Liver (tissue), 8 donors: ENCODE measurements at regions not wholly inside any gene's neighbourhood (a gene's known extent, or its start where the extent isn't known, plus 50 kb on each side); places are given as distances from the start of the nearest gene placed in this dataset.

ENCODE experiments used
- DNase-seq: peaks from one replicate; pipeline ENCODE4 v3.0.0-alpha.2; 2017; ENCODE audit warnings: low spot score
- H3K27ac ChIP-seq, 2 donors: one replicate each; pipeline ENCODE4 v1.7.0; 2013; ENCODE audit warnings: inconsistent platforms in 2 of 2, low read length in 2 of 2, control low read depth in 1 of 2, low read depth in 1 of 2, mild to moderate bottlenecking in 1 of 2
- H3K27me3 ChIP-seq, 4 donors: one replicate each; pipeline versions ENCODE4 v1.6.1 to v1.7.0; 2013; ENCODE audit warnings: low read length in 3 of 4, inconsistent platforms in 1 of 4, mild to moderate bottlenecking in 1 of 4, moderate library complexity in 1 of 4; ENCODE audit not compliant: control insufficient read depth in 4 of 4, insufficient read depth in 4 of 4
- H3K36me3 ChIP-seq, 4 donors: one replicate each; pipeline versions ENCODE4 v1.6.1 to v1.7.0; 2013; ENCODE audit warnings: low read length in 3 of 4, mild to moderate bottlenecking in 3 of 4, low read depth in 1 of 4, moderate library complexity in 1 of 4; ENCODE audit not compliant: control insufficient read depth in 4 of 4, insufficient read depth in 3 of 4
- H3K4me1 ChIP-seq, 4 donors: one replicate each; pipeline versions ENCODE4 v1.6.1 to v1.7.0; 2013; ENCODE audit warnings: low read length in 3 of 4, mild to moderate bottlenecking in 3 of 4, moderate library complexity in 1 of 4; ENCODE audit not compliant: control insufficient read depth in 4 of 4, insufficient read depth in 4 of 4
- H3K4me3 ChIP-seq, 3 donors: one replicate each; pipeline versions ENCODE4 v1.6.1 to v1.7.0; 2013; ENCODE audit warnings: low read length in 3 of 3, control low read depth in 1 of 3, low read depth in 1 of 3, mild to moderate bottlenecking in 1 of 3
- H3K9ac ChIP-seq, 2 donors: one replicate each; pipeline ENCODE4 v1.7.0; 2013; ENCODE audit warnings: low read length in 2 of 2, mild to moderate bottlenecking in 2 of 2, moderate library complexity in 2 of 2, control low read depth in 1 of 2, low read depth in 1 of 2
- H3K9me3 ChIP-seq, 4 donors: one replicate each; pipeline versions ENCODE4 v1.6.1 to v1.7.0; 2013; ENCODE audit warnings: low read length in 3 of 4; ENCODE audit not compliant: control insufficient read depth in 4 of 4
- FOXA1 ChIP-seq: IDR thresholded peaks from 2 replicates; pipeline ENCODE4 v1.6.1; 2016; ENCODE audit warnings: antibody characterized with exemption
- GABPA ChIP-seq, 2 donors: IDR thresholded peaks in 1 of 2; conservative IDR thresholded peaks in 1 of 2; 2 replicates each; pipeline ENCODE4 v1.6.1; 2016; ENCODE audit warnings: antibody characterized with exemption in 2 of 2, mild to moderate bottlenecking in 1 of 2, moderate library complexity in 1 of 2
- HNF4A ChIP-seq, 2 donors: conservative IDR thresholded peaks; 2 replicates each; pipeline ENCODE4 v1.6.1; 2016; ENCODE audit warnings: antibody characterized with exemption in 2 of 2, mild to moderate bottlenecking in 2 of 2
- JUND ChIP-seq, 2 donors: IDR thresholded peaks; 2 replicates each; pipeline ENCODE4 v1.6.1; 2016; ENCODE audit warnings: antibody characterized with exemption in 2 of 2
- NR2F2 ChIP-seq: IDR thresholded peaks from 2 replicates; pipeline ENCODE4 v1.6.1; 2016; ENCODE audit warnings: antibody characterized with exemption
- RAD21 ChIP-seq, 2 donors: IDR thresholded peaks; 2 replicates each; pipeline ENCODE4 v1.6.1; 2016; ENCODE audit warnings: antibody characterized with exemption in 2 of 2, mild to moderate bottlenecking in 2 of 2
- SP1 ChIP-seq: IDR thresholded peaks from 2 replicates; pipeline ENCODE4 v1.6.1; 2018; ENCODE audit warnings: antibody characterized with exemption, mild to moderate bottlenecking
- WGBS: extraction: QIAGEN DNeasy Blood & Tissue Kit; methylation state at CpG from one replicate; pipeline ENCODE4 v1.1.7; 2013; 5-methylcytosine and 5-hydroxymethylcytosine counted together
- TF ChIP-seq, protein P1 (sequence below): IDR thresholded peaks from 2 replicates; pipeline ENCODE4 v1.6.1; 2016; ENCODE audit warnings: antibody characterized with exemption, mild to moderate bottlenecking
- TF ChIP-seq, protein P2 (sequence below): IDR thresholded peaks from 2 replicates; pipeline ENCODE4 v1.6.1; 2016; ENCODE audit warnings: antibody characterized with exemption
- TF ChIP-seq, protein P3 (sequence below): IDR thresholded peaks from 2 replicates; pipeline ENCODE4 v1.6.1; 2016; ENCODE audit warnings: antibody characterized with exemption
- TF ChIP-seq, protein P4 (sequence below): IDR thresholded peaks from 2 replicates; pipeline ENCODE4 v1.6.1; 2016; ENCODE audit warnings: antibody characterized with exemption
- TF ChIP-seq, protein P5 (sequence below): fragments of 150-350 bp; IDR thresholded peaks from 2 replicates; pipeline ENCODE4 v1.5.1; 2017; ENCODE audit warnings: improper control_type of control experiment, low read depth, low read length; ENCODE audit not compliant: missing input control
- donor health status: healthy.
- donor health status: healthy.
- donor health status: healthy.
- donor health status: healthy.
- donor health status: healthy.

DNA sequence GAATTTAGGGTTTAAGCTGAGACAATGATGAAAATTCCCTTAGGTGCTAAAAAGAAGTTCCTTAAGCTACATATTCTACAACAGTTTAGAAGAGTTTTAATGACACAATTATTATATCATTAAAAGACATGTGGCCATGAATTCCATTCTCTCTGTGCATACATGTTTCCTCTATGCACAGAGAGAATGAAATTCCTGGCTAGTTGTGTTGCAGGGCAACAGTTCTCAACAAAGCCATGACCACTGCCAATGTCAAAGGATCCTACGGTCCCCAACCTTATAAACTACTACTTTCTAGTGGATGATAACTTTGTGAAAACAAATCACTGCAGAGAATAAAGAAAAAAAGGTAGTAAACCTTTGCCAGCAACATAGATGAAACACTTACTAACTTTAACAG lies 122.7 kb downstream of the OTOL1 start:
- DNase-seq = no peak
- Histone ChIP-seq H3K4me3 (no peak overlapping the region), H3K4me1 (no peaks in the 10 kb centered on the region), H3K27ac (no peak overlapping the region), H3K9ac (no peak overlapping the region), H3K36me3 (no peaks in the 10 kb centered on the region), H3K27me3 (peaks cover 0 to 2% (median 0%) of the 10 kb centered on the region in 4 donors), H3K9me3 (no peaks in the 10 kb centered on the region)
- TF ChIP-seq SP1 (no peak), JUND (IDR thresholded peaks at IDR 0.05) (no peak), FOXA1 (no peak), HNF4A (conservative IDR thresholded peaks at IDR 0.05) (no peak), RAD21 (IDR thresholded peaks at IDR 0.05) (no peak)
- TF ChIP-seq, protein P1, sequence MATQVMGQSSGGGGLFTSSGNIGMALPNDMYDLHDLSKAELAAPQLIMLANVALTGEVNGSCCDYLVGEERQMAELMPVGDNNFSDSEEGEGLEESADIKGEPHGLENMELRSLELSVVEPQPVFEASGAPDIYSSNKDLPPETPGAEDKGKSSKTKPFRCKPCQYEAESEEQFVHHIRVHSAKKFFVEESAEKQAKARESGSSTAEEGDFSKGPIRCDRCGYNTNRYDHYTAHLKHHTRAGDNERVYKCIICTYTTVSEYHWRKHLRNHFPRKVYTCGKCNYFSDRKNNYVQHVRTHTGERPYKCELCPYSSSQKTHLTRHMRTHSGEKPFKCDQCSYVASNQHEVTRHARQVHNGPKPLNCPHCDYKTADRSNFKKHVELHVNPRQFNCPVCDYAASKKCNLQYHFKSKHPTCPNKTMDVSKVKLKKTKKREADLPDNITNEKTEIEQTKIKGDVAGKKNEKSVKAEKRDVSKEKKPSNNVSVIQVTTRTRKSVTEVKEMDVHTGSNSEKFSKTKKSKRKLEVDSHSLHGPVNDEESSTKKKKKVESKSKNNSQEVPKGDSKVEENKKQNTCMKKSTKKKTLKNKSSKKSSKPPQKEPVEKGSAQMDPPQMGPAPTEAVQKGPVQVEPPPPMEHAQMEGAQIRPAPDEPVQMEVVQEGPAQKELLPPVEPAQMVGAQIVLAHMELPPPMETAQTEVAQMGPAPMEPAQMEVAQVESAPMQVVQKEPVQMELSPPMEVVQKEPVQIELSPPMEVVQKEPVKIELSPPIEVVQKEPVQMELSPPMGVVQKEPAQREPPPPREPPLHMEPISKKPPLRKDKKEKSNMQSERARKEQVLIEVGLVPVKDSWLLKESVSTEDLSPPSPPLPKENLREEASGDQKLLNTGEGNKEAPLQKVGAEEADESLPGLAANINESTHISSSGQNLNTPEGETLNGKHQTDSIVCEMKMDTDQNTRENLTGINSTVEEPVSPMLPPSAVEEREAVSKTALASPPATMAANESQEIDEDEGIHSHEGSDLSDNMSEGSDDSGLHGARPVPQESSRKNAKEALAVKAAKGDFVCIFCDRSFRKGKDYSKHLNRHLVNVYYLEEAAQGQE = no peak
- TF ChIP-seq, protein P2, sequence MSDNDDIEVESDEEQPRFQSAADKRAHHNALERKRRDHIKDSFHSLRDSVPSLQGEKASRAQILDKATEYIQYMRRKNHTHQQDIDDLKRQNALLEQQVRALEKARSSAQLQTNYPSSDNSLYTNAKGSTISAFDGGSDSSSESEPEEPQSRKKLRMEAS = no peak
- TF ChIP-seq, protein P3, sequence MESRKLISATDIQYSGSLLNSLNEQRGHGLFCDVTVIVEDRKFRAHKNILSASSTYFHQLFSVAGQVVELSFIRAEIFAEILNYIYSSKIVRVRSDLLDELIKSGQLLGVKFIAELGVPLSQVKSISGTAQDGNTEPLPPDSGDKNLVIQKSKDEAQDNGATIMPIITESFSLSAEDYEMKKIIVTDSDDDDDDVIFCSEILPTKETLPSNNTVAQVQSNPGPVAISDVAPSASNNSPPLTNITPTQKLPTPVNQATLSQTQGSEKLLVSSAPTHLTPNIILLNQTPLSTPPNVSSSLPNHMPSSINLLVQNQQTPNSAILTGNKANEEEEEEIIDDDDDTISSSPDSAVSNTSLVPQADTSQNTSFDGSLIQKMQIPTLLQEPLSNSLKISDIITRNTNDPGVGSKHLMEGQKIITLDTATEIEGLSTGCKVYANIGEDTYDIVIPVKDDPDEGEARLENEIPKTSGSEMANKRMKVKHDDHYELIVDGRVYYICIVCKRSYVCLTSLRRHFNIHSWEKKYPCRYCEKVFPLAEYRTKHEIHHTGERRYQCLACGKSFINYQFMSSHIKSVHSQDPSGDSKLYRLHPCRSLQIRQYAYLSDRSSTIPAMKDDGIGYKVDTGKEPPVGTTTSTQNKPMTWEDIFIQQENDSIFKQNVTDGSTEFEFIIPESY = no peak
- TF ChIP-seq, protein P4, sequence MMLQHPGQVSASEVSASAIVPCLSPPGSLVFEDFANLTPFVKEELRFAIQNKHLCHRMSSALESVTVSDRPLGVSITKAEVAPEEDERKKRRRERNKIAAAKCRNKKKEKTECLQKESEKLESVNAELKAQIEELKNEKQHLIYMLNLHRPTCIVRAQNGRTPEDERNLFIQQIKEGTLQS = no peak
- 70% methylated on average over 1 of the region's 1 CpG for WGBS

DNA sequence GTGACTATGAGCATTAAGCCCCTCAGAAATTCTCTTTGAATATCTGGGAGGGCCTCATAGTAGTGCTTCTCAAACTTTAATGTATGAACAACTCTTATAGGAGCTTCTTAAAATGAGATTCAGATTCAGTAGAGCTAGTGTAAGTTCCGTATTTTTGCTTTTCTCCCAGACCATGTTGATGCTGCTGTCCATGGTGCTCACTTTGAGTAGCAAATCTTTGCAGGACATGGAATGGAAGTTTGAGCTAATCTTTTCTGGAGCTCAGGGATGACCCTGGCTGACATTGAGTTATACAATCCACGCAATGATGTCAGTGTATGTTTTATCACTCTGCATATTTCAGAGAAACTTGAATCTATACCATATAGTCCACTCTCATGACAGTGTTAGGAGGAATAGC lies 134.2 kb downstream of the OTOL1 start:
- WGBS = 43% methylated on average over 2 of the region's 2 CpGs
- Histone ChIP-seq H3K9ac (no peak overlapping the region), H3K4me3 (no peak overlapping the region), H3K27ac (no peak overlapping the region), H3K36me3 (no peaks in the 10 kb centered on the region), H3K4me1 (no peaks in the 10 kb centered on the region), H3K27me3 (no peaks in the 10 kb centered on the region), H3K9me3 (peaks cover 0 to 5% (median 0%) of the 10 kb centered on the region in 4 donors)
- TF ChIP-seq NR2F2 = no peak
- TF ChIP-seq JUND (IDR thresholded peaks at IDR 0.05) = no peak
- no peak for TF ChIP-seq SP1
- no peak for TF ChIP-seq RAD21 (IDR thresholded peaks at IDR 0.05)
- TF ChIP-seq, protein P5, sequence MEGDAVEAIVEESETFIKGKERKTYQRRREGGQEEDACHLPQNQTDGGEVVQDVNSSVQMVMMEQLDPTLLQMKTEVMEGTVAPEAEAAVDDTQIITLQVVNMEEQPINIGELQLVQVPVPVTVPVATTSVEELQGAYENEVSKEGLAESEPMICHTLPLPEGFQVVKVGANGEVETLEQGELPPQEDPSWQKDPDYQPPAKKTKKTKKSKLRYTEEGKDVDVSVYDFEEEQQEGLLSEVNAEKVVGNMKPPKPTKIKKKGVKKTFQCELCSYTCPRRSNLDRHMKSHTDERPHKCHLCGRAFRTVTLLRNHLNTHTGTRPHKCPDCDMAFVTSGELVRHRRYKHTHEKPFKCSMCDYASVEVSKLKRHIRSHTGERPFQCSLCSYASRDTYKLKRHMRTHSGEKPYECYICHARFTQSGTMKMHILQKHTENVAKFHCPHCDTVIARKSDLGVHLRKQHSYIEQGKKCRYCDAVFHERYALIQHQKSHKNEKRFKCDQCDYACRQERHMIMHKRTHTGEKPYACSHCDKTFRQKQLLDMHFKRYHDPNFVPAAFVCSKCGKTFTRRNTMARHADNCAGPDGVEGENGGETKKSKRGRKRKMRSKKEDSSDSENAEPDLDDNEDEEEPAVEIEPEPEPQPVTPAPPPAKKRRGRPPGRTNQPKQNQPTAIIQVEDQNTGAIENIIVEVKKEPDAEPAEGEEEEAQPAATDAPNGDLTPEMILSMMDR = no peak
- TF ChIP-seq GABPA (IDR thresholded peaks at IDR 0.05 in 1 of 2, conservative IDR thresholded peaks at IDR 0.05 in 1 of 2) = no peak
- TF ChIP-seq, protein P1 = peak; percentile 95
- no peak for DNase-seq
